Glutamatergic neuron (in vitro differentiated cells): ENCODE measurements at regions not wholly inside any gene's neighbourhood (a gene's known extent, or its start where the extent isn't known, plus 50 kb on each side); places are given as distances from the start of the nearest gene placed in this dataset.
"Not testable (repeated sequence)": the region's sequence is repeated elsewhere in the genome, so short reads cannot be mapped to it uniquely, and the experiment has no call there.

Experiments used
- DNase-seq: peaks from one replicate; pipeline ENCODE4 v3.0.0; 2022
- H3K27ac Mint-ChIP-seq: one replicate; pipeline ENCODE4 v1.8.0; 2020; ENCODE audit warnings: mild to moderate bottlenecking, mixed read lengths, inconsistent platforms; ENCODE audit not compliant: unreplicated experiment
- H3K27me3 Mint-ChIP-seq: one replicate; pipeline ENCODE4 v1.8.0; 2020; ENCODE audit warnings: mild to moderate bottlenecking, moderate library complexity, mixed read lengths, inconsistent platforms; ENCODE audit not compliant: unreplicated experiment
- H3K36me3 Mint-ChIP-seq: one replicate; pipeline ENCODE4 v1.8.0; 2020; ENCODE audit warnings: mild to moderate bottlenecking, mixed read lengths, inconsistent platforms; ENCODE audit not compliant: unreplicated experiment
- H3K4me1 Mint-ChIP-seq: one replicate; pipeline ENCODE4 v1.8.0; 2020; ENCODE audit warnings: mild to moderate bottlenecking, low read depth, mixed read lengths, inconsistent platforms; ENCODE audit not compliant: unreplicated experiment
- H3K4me3 Mint-ChIP-seq: one replicate; pipeline ENCODE4 v1.8.0; 2020; ENCODE audit warnings: mild to moderate bottlenecking, mixed read lengths, inconsistent platforms; ENCODE audit not compliant: unreplicated experiment
- H3K9me3 Mint-ChIP-seq: one replicate; pipeline ENCODE4 v1.8.0; 2020; ENCODE audit warnings: mild to moderate bottlenecking, moderate library complexity, mixed read lengths, inconsistent platforms; ENCODE audit not compliant: unreplicated experiment
- CTCF ChIP-seq: fragments of 200-600 bp; sonication (generic); IDR thresholded peaks from one replicate; pipeline ENCODE4 v1.5.0; 2021; ENCODE audit not compliant: partially characterized antibody, unreplicated experiment

GRCh38 chr5:154590093-154590724 lies 112.2 kb upstream of the HAND1 start:
- Mint-ChIP-seq H3K4me1 (no peaks in the 10 kb centered on the region), H3K27me3 (peaks cover 2% of the 10 kb centered on the region), H3K27ac (no peak overlapping the region), H3K36me3 (no peaks in the 10 kb centered on the region), H3K4me3 (no peak overlapping the region), H3K9me3 (peaks cover 1% of the 10 kb centered on the region)
- DNase-seq, result no peak
- no peak for TF ChIP-seq CTCF

- Mint-ChIP-seq H3K4me3 (no peak overlapping the region), H3K27ac (no peak overlapping the region), H3K9me3 (peaks cover 1% of the 10 kb centered on the region)
These were observed 111.5 kb upstream of the HAND1 start for GRCh38 chr5:154589511-154589910.

GRCh38 chr5:154588833-154589425 lies 110.9 kb upstream of the HAND1 start:
- DNase-seq, H3K27me3 Mint-ChIP-seq: not testable (repeated sequence)

More at GRCh38 chr5:154589511-154589910, 111.5 kb upstream of the HAND1 start:
- Mint-ChIP-seq H3K27me3 (peaks cover 2% of the 10 kb centered on the region), H3K36me3 (no peaks in the 10 kb centered on the region), H3K4me1 (no peaks in the 10 kb centered on the region)
- TF ChIP-seq CTCF, result no peak
- DNase-seq, result no peak

GRCh38 chr5:154588091-154588774 lies 110.2 kb upstream of the HAND1 start:
- DNase-seq, result no peak
- Mint-ChIP-seq H3K27ac (no peak overlapping the region), H3K36me3 (no peaks in the 10 kb centered on the region), H3K9me3 (peaks cover 1% of the 10 kb centered on the region), H3K27me3 (peaks cover 2% of the 10 kb centered on the region), H3K4me1 (no peaks in the 10 kb centered on the region), H3K4me3 (no peak overlapping the region)
- TF ChIP-seq CTCF, result no peak

More at GRCh38 chr5:154588833-154589425, 110.9 kb upstream of the HAND1 start:
- not testable (repeated sequence) for H3K4me1 Mint-ChIP-seq, H3K36me3 Mint-ChIP-seq, H3K4me3 Mint-ChIP-seq, H3K27ac Mint-ChIP-seq, H3K9me3 Mint-ChIP-seq

GRCh38 chr5:154587123-154588026 lies 109.3 kb upstream of the HAND1 start:
- Mint-ChIP-seq H3K27me3 (peaks cover 1% of the 10 kb centered on the region), H3K9me3 (peaks cover 1% of the 10 kb centered on the region), H3K36me3 (no peaks in the 10 kb centered on the region), H3K27ac (no peak overlapping the region), H3K4me3 (no peak overlapping the region), H3K4me1 (no peaks in the 10 kb centered on the region)
- TF ChIP-seq CTCF, result no peak
- DNase-seq, result no peak
